WTC11 (cell line): ENCODE measurements at regions not wholly inside any gene's neighbourhood (a gene's known extent, or its start where the extent isn't known, plus 50 kb on each side); places are given as distances from the start of the nearest gene placed in this dataset.

ENCODE experiments used
- ATAC-seq: fragments of 200-7000 bp; cut with Tn5 transposase; 2 replicates; pipeline ENCODE4 v1.10.0; 2021; ENCODE audit warnings: mild to moderate bottlenecking, moderate library complexity
- CTCF ChIA-PET: fragments of 300-600 bp; sonication (Branson Sonifier 250); formaldehyde crosslinking; loops from one replicate; lab custom pipeline; 2021; ENCODE audit warnings: antibody characterized with exemption; lab: Charles Lee
- POLR2A ChIA-PET: fragments of 350-600 bp; sonication (Branson Sonifier 250); formaldehyde crosslinking; loops from one replicate; lab custom pipeline; 2021; ENCODE audit warnings: antibody characterized with exemption; lab: Charles Lee
- DNase-seq: peaks from one replicate; pipeline ENCODE4 v3.0.0; 2021; ENCODE audit warnings: low spot score
- H3K27ac Mint-ChIP-seq: 2 replicates; pipeline ENCODE4 v1.8.0; 2021; ENCODE audit warnings: mixed read lengths
- H3K27me3 Mint-ChIP-seq: 2 replicates; pipeline ENCODE4 v1.8.0; 2021; ENCODE audit warnings: low read depth, mild to moderate bottlenecking, moderate library complexity, mixed read lengths
- H3K36me3 Mint-ChIP-seq: 2 replicates; pipeline ENCODE4 v1.8.0; 2021; ENCODE audit warnings: mixed read lengths
- H3K4me1 Mint-ChIP-seq: 2 replicates; pipeline ENCODE4 v1.8.0; 2022; ENCODE audit warnings: mixed read lengths
- H3K4me3 Mint-ChIP-seq: 2 replicates; pipeline ENCODE4 v1.8.0; 2021; ENCODE audit warnings: mild to moderate bottlenecking, moderate library complexity, mixed read lengths
- H3K9me3 Mint-ChIP-seq: 2 replicates; pipeline ENCODE4 v1.8.0; 2021; ENCODE audit warnings: mixed read lengths
- CREM ChIP-seq: sonication (generic); formaldehyde crosslinking; IDR thresholded peaks from 2 replicates; pipeline ENCODE4 v1.8.1; 2022; ENCODE audit warnings: mild to moderate bottlenecking, missing genetic modification reagents, moderate library complexity
- ELF4 ChIP-seq: sonication (generic); formaldehyde crosslinking; IDR thresholded peaks from 2 replicates; pipeline ENCODE4 v1.8.1; 2022; ENCODE audit warnings: low read depth, mild to moderate bottlenecking, moderate library complexity, missing genetic modification reagents
- EMX1 ChIP-seq: fragments of 250-450 bp; sonication (Bioruptor Pico); IDR thresholded peaks from 2 replicates; pipeline ENCODE4 v1.8.0; 2021; ENCODE audit warnings: mild to moderate bottlenecking
- GABPB1 ChIP-seq: sonication (generic); formaldehyde crosslinking; IDR thresholded peaks from 2 replicates; pipeline ENCODE4 v1.8.1; 2023; ENCODE audit warnings: mild to moderate bottlenecking, missing genetic modification reagents
- GRHL2 ChIP-seq: fragments of 250-450 bp; sonication (Bioruptor Pico); IDR thresholded peaks from 2 replicates; pipeline ENCODE4 v1.8.0; 2022; ENCODE audit warnings: mild to moderate bottlenecking, moderate library complexity; ENCODE audit not compliant: insufficient replicate concordance, severe bottlenecking
- GTF2I ChIP-seq: fragments of 250-450 bp; sonication (Bioruptor Pico); conservative IDR thresholded peaks from 2 replicates; pipeline ENCODE4 v1.4.0; 2021; ENCODE audit warnings: mild to moderate bottlenecking
- IRF2 ChIP-seq: sonication (generic); formaldehyde crosslinking; IDR thresholded peaks from 2 replicates; pipeline ENCODE4 v1.8.0; 2022; ENCODE audit warnings: low read depth, missing genetic modification reagents, borderline replicate concordance
- OVOL2 ChIP-seq: fragments of 250-450 bp; sonication (Bioruptor Pico); IDR thresholded peaks from 2 replicates; pipeline ENCODE4 v1.9.0; 2021; ENCODE audit warnings: mild to moderate bottlenecking, borderline replicate concordance
- SMAD3 ChIP-seq: sonication (generic); formaldehyde crosslinking; IDR thresholded peaks from 2 replicates; pipeline ENCODE4 v1.8.0; 2022; ENCODE audit warnings: missing genetic modification reagents, mild to moderate bottlenecking, borderline replicate concordance
- SMAD4 ChIP-seq: sonication (generic); formaldehyde crosslinking; IDR thresholded peaks from 2 replicates; pipeline ENCODE4 v1.8.0; 2022; ENCODE audit warnings: mild to moderate bottlenecking, missing genetic modification reagents
- ZNF138 ChIP-seq: sonication (generic); formaldehyde crosslinking; conservative IDR thresholded peaks from 2 replicates; pipeline ENCODE4 v1.8.1; 2022; ENCODE audit warnings: mild to moderate bottlenecking, moderate library complexity, missing genetic modification reagents
- ZNF219 ChIP-seq: sonication (generic); formaldehyde crosslinking; IDR thresholded peaks from 2 replicates; pipeline ENCODE4 v1.8.0; 2023; ENCODE audit warnings: missing genetic modification reagents, mild to moderate bottlenecking, borderline replicate concordance
- ZNF416 ChIP-seq: fragments of 250-450 bp; sonication (Bioruptor Pico); IDR thresholded peaks from 2 replicates; pipeline ENCODE4 v1.9.0; 2021; ENCODE audit warnings: mild to moderate bottlenecking, inconsistent platforms
- ZNF423 ChIP-seq: fragments of 250-450 bp; sonication (Bioruptor Pico); IDR thresholded peaks from 2 replicates; pipeline ENCODE4 v2.1.2; 2022; ENCODE audit warnings: mild to moderate bottlenecking, moderate library complexity
- TF ChIP-seq, protein P1 (sequence below): sonication (generic); formaldehyde crosslinking; IDR thresholded peaks from 2 replicates; pipeline ENCODE4 v1.8.0; 2023; ENCODE audit warnings: missing genetic modification reagents
- TF ChIP-seq, protein P2 (sequence below): fragments of 250-450 bp; sonication (Bioruptor Pico); IDR thresholded peaks from 2 replicates; pipeline ENCODE4 v1.9.0; 2021; ENCODE audit warnings: moderate library complexity, mild to moderate bottlenecking, inconsistent platforms, borderline replicate concordance
- TF ChIP-seq, protein P3 (sequence below): fragments of 250-450 bp; sonication (Bioruptor Pico); conservative IDR thresholded peaks from 2 replicates; pipeline ENCODE4 v1.9.0; 2021; ENCODE audit warnings: mild to moderate bottlenecking
- TF ChIP-seq, protein P4 (sequence below): sonication (generic); formaldehyde crosslinking; IDR thresholded peaks from 2 replicates; pipeline ENCODE4 v1.8.1; 2023; ENCODE audit warnings: mild to moderate bottlenecking, missing genetic modification reagents, borderline replicate concordance

DNA sequence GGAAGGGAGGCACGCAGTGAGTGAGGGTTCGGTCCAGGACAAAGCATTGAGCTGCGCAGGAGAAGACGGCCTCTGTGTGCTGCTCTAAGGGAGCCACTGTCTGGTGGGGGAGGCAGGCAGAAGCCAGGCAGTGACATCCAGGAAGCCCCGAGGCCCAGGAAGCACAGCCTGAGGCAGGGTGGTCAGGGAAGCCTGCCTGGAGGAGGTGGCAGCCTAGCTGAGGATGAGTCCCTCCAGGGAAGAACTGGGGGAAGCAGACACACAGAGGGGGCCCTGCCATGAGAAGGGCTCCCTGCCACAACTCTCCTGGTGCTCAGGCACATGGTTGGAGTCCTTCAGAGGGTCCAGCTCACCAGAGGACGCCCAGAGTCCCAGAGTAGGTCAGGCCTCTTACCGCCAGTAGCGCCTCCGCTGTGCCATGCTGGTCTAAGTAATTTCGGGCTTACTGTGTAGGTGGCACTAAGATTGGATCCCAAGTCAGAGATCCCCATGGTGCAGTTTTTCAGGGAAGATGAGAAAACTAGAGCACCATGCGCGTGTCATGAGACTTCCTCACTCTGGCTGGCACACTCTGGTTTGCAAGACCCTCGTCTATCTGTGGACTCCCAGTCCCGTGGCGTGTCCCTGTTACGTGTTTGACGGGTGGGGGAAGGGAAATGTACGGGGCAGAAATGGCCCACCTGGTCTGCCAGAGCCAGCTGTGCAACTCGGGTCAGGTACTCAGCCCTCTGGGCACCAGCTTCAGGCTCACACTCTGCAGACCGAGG is 887.2 kb downstream of the BRD1 start:
- POLR2A ChIA-PET: no interaction called here
- no peak for TF ChIP-seq SMAD3 (CRISPR knock-in tag)
- no peak for TF ChIP-seq IRF2 (CRISPR knock-in tag)
- TF ChIP-seq OVOL2 (CRISPR knock-in tag): no peak
- no peak for TF ChIP-seq SMAD4
- TF ChIP-seq ELF4: no peak
- TF ChIP-seq, protein P1, sequence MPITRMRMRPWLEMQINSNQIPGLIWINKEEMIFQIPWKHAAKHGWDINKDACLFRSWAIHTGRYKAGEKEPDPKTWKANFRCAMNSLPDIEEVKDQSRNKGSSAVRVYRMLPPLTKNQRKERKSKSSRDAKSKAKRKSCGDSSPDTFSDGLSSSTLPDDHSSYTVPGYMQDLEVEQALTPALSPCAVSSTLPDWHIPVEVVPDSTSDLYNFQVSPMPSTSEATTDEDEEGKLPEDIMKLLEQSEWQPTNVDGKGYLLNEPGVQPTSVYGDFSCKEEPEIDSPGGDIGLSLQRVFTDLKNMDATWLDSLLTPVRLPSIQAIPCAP (CRISPR knock-in tag): no peak
- TF ChIP-seq, protein P2, sequence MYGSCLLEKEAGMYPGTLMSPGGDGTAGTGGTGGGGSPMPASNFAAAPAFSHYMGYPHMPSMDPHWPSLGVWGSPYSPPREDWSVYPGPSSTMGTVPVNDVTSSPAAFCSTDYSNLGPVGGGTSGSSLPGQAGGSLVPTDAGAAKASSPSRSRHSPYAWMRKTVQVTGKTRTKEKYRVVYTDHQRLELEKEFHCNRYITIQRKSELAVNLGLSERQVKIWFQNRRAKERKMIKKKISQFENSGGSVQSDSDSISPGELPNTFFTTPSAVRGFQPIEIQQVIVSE (CRISPR knock-in tag): no peak
- no peak for TF ChIP-seq ZNF219 (CRISPR knock-in tag)
- no peak for TF ChIP-seq GTF2I (CRISPR knock-in tag)
- TF ChIP-seq ZNF138 (CRISPR knock-in tag): no peak
- no peak for TF ChIP-seq ZNF416
- TF ChIP-seq, protein P3, sequence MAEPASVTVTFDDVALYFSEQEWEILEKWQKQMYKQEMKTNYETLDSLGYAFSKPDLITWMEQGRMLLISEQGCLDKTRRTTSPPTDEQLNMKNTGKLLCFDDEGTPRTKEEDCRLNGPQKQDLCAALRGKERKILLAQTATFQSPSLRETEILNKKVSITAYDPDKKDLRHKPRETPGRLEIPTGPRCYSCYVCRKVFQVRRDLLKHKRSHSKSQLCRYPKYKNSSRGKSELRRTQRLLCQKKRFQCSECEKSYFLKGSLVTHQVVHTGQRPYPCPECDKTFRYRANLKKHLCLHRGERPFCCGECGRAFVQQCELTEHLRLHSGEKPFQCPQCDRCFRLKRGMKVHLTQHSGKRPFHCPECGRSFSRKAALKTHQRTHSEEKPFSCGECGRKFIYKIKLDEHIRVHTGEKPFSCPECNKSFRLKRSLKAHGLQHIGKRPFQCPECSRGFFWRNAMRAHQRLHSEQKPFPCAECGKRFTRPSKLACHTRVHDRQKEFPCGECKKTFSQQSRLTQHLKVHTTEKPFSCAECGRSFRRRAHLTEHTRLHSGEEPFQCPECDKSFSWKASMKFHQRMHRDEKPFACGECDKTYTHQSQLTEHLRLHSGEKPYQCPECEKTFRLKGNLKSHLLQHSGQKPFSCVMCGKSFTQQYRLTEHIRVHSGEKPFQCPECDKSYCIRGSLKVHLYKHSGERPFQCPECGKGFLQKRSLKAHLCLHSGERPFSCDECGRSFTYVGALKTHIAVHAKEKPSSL (CRISPR knock-in tag): no peak
- TF ChIP-seq ZNF423 (CRISPR knock-in tag): no peak
- TF ChIP-seq, protein P4, sequence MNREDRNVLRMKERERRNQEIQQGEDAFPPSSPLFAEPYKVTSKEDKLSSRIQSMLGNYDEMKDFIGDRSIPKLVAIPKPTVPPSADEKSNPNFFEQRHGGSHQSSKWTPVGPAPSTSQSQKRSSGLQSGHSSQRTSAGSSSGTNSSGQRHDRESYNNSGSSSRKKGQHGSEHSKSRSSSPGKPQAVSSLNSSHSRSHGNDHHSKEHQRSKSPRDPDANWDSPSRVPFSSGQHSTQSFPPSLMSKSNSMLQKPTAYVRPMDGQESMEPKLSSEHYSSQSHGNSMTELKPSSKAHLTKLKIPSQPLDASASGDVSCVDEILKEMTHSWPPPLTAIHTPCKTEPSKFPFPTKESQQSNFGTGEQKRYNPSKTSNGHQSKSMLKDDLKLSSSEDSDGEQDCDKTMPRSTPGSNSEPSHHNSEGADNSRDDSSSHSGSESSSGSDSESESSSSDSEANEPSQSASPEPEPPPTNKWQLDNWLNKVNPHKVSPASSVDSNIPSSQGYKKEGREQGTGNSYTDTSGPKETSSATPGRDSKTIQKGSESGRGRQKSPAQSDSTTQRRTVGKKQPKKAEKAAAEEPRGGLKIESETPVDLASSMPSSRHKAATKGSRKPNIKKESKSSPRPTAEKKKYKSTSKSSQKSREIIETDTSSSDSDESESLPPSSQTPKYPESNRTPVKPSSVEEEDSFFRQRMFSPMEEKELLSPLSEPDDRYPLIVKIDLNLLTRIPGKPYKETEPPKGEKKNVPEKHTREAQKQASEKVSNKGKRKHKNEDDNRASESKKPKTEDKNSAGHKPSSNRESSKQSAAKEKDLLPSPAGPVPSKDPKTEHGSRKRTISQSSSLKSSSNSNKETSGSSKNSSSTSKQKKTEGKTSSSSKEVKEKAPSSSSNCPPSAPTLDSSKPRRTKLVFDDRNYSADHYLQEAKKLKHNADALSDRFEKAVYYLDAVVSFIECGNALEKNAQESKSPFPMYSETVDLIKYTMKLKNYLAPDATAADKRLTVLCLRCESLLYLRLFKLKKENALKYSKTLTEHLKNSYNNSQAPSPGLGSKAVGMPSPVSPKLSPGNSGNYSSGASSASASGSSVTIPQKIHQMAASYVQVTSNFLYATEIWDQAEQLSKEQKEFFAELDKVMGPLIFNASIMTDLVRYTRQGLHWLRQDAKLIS (CRISPR knock-in tag): no peak
- TF ChIP-seq GABPB1: no peak
- no peak for TF ChIP-seq EMX1 (CRISPR knock-in tag)
- TF ChIP-seq CREM (CRISPR knock-in tag): no peak
- TF ChIP-seq GRHL2 (CRISPR knock-in tag): no peak
- TF ChIP-seq, all 79 proteins: peak for 0
- ATAC-seq (no peak), DNase-seq (no peak)
- no peaks in the 10 kb centered on the region for H3K27me3 Mint-ChIP-seq
- no peaks in the 10 kb centered on the region for H3K4me1 Mint-ChIP-seq
- peaks cover 15% of the 10 kb centered on the region for H3K9me3 Mint-ChIP-seq
- no peak overlapping the region; the same call in 1 of the 2 replicates for H3K27ac Mint-ChIP-seq
- peaks cover 12% of the 10 kb centered on the region for H3K36me3 Mint-ChIP-seq
- CTCF ChIA-PET: no interaction called here
- H3K4me3 Mint-ChIP-seq: no peak overlapping the region
